GM23338 (cell line): ENCODE measurements at regions not wholly inside any gene's neighbourhood (a gene's known extent, or its start where the extent isn't known, plus 50 kb on each side); places are given as distances from the start of the nearest gene placed in this dataset.

Source experiments
- ATAC-seq: fragments of 200-7000 bp; cut with Tn5 transposase; 3 replicates; pipeline ENCODE4 v1.9.1; 2020
- DNase-seq: peaks from one replicate; pipeline ENCODE4 v3.0.0-alpha.2; 2015; ENCODE audit warnings: low spot score
- H2AFZ ChIP-seq: fragments of 200-600 bp; sonication (generic); 2 replicates; pipeline ENCODE4 v1.8.0; 2016; ENCODE audit warnings: antibody characterized with exemption, mild to moderate bottlenecking, moderate library complexity
- H3F3A ChIP-seq: fragments of 200-600 bp; sonication (generic); replicated peaks from 2 replicates; pipeline ENCODE4 v1.8.0; 2017; ENCODE audit warnings: antibody characterized with exemption, mixed run types, low read depth
- H3K27ac ChIP-seq: fragments of 200-600 bp; sonication (generic); 2 replicates; pipeline ENCODE4 v1.6.1; 2016; ENCODE audit warnings: low read depth
- H3K27me3 ChIP-seq: fragments of 200-600 bp; sonication (generic); 2 replicates; pipeline ENCODE4 v1.8.0; 2016; ENCODE audit warnings: mild to moderate bottlenecking, mixed run types, moderate library complexity; ENCODE audit not compliant: insufficient read depth
- H3K36me3 ChIP-seq: fragments of 200-600 bp; sonication (generic); 2 replicates; pipeline ENCODE4 v1.8.0; 2016; ENCODE audit warnings: mild to moderate bottlenecking; ENCODE audit not compliant: insufficient read depth
- H3K4me1 ChIP-seq: fragments of 200-600 bp; sonication (generic); 2 replicates; pipeline ENCODE4 v1.8.0; 2016; ENCODE audit warnings: mild to moderate bottlenecking, moderate library complexity; ENCODE audit not compliant: insufficient read depth
- H3K4me2 ChIP-seq: fragments of 200-600 bp; sonication (generic); 2 replicates; pipeline ENCODE4 v1.7.1; 2017; ENCODE audit warnings: mixed run types
- H3K4me3 ChIP-seq: fragments of 200-600 bp; sonication (generic); 2 replicates; pipeline ENCODE4 v1.6.1; 2016; ENCODE audit warnings: mixed run types
- H3K79me2 ChIP-seq: fragments of 200-600 bp; sonication (generic); replicated peaks from 2 replicates; pipeline ENCODE4 v1.8.0; 2017; ENCODE audit warnings: mild to moderate bottlenecking; ENCODE audit not compliant: insufficient read depth
- H3K9me2 ChIP-seq: fragments of 200-600 bp; sonication (generic); 2 replicates; pipeline ENCODE4 v1.8.0; 2017; ENCODE audit not compliant: insufficient read depth
- H4K20me1 ChIP-seq: fragments of 200-600 bp; sonication (generic); replicated peaks from 2 replicates; pipeline ENCODE4 v1.8.0; 2017; ENCODE audit warnings: mild to moderate bottlenecking; ENCODE audit not compliant: insufficient read depth
- H3K27ac Mint-ChIP-seq: 2 replicates; pipeline ENCODE4 v1.8.0; 2020; ENCODE audit warnings: inconsistent platforms, mild to moderate bottlenecking, moderate library complexity, mixed read lengths
- H3K27me3 Mint-ChIP-seq: 3 replicates; pipeline ENCODE4 v1.8.0; 2022; ENCODE audit warnings: low read depth, mild to moderate bottlenecking, moderate library complexity, mixed read lengths, inconsistent platforms; ENCODE audit not compliant: insufficient read depth, poor library complexity
- H3K36me3 Mint-ChIP-seq: 3 replicates; pipeline ENCODE4 v1.8.0; 2021; ENCODE audit warnings: low read depth, mild to moderate bottlenecking, inconsistent platforms, moderate library complexity, mixed read lengths
- H3K4me1 Mint-ChIP-seq: 3 replicates; pipeline ENCODE4 v1.8.0; 2020; ENCODE audit warnings: mild to moderate bottlenecking, inconsistent platforms, mixed read lengths
- H3K4me3 Mint-ChIP-seq: 3 replicates; pipeline ENCODE4 v1.8.0; 2021; ENCODE audit warnings: moderate library complexity, mild to moderate bottlenecking, inconsistent platforms, mixed read lengths
- H3K9me3 Mint-ChIP-seq: 3 replicates; pipeline ENCODE4 v1.8.0; 2020; ENCODE audit warnings: moderate library complexity, mild to moderate bottlenecking, inconsistent platforms, mixed read lengths
- CREB1 ChIP-seq: fragments of 250-450 bp; sonication (Bioruptor Pico); IDR thresholded peaks from 2 replicates; pipeline ENCODE4 v1.5.0; 2020; ENCODE audit warnings: low read depth, mild to moderate bottlenecking, moderate library complexity
- EZH2 ChIP-seq: fragments of 200-600 bp; sonication (generic); IDR thresholded peaks from one replicate; pipeline ENCODE4 v1.8.0; 2017; ENCODE audit warnings: antibody characterized with exemption, mild to moderate bottlenecking, low read depth; ENCODE audit not compliant: unreplicated experiment
- EZH2phosphoT487 ChIP-seq: fragments of 200-600 bp; sonication (generic); IDR thresholded peaks from one replicate; pipeline ENCODE4 v1.8.1; 2018; ENCODE audit warnings: antibody characterized with exemption; ENCODE audit not compliant: unreplicated experiment
- JUNB ChIP-seq: IDR thresholded peaks from one replicate; pipeline ENCODE4 v1.6.1; 2016; ENCODE audit warnings: antibody characterized with exemption; ENCODE audit not compliant: unreplicated experiment
- NANOG ChIP-seq: IDR thresholded peaks from 2 replicates; pipeline ENCODE4 v1.6.1; 2016; ENCODE audit warnings: antibody characterized with exemption, borderline replicate concordance
- POLR2AphosphoS5 ChIP-seq: IDR thresholded peaks from 2 replicates; pipeline ENCODE4 v1.6.1; 2016; ENCODE audit warnings: antibody characterized with exemption, low read depth
- REST ChIP-seq: IDR thresholded peaks from one replicate; pipeline ENCODE4 v1.6.1; 2018; ENCODE audit warnings: antibody characterized with exemption; ENCODE audit not compliant: unreplicated experiment
- STAT1 ChIP-seq: IDR thresholded peaks from one replicate; pipeline ENCODE4 v1.6.1; 2016; ENCODE audit warnings: antibody characterized with exemption; ENCODE audit not compliant: unreplicated experiment
- ZNF114 ChIP-seq: fragments of 250-450 bp; sonication (Bioruptor Pico); IDR thresholded peaks from 2 replicates; pipeline ENCODE4 v1.5.0; 2020; ENCODE audit warnings: mild to moderate bottlenecking, moderate library complexity
- ZNF331 ChIP-seq: fragments of 250-450 bp; sonication (Bioruptor Pico); IDR thresholded peaks from 2 replicates; pipeline ENCODE4 v1.5.0; 2020; ENCODE audit warnings: low read depth, mild to moderate bottlenecking, moderate library complexity
- TF ChIP-seq, protein P1 (sequence below): IDR thresholded peaks from 2 replicates; pipeline ENCODE4 v1.6.1; 2016; ENCODE audit warnings: antibody characterized with exemption
- TF ChIP-seq, protein P2 (sequence below): fragments of 250-450 bp; sonication (Bioruptor Pico); IDR thresholded peaks from 2 replicates; pipeline ENCODE4 v1.5.0; 2020; ENCODE audit warnings: mild to moderate bottlenecking, moderate library complexity
- TF ChIP-seq, protein P3 (sequence below), 2 experiments: fragments of 200-600 bp in 1 of 2; sonication (generic) in 1 of 2; conservative IDR thresholded peaks; 2 replicates each; pipeline versions ENCODE4 v1.5.1 to v1.6.1; 2016 to 2017; ENCODE audit warnings: antibody characterized with exemption in 2 of 2, low read depth in 2 of 2, mild to moderate bottlenecking in 2 of 2, moderate library complexity in 1 of 2

DNA sequence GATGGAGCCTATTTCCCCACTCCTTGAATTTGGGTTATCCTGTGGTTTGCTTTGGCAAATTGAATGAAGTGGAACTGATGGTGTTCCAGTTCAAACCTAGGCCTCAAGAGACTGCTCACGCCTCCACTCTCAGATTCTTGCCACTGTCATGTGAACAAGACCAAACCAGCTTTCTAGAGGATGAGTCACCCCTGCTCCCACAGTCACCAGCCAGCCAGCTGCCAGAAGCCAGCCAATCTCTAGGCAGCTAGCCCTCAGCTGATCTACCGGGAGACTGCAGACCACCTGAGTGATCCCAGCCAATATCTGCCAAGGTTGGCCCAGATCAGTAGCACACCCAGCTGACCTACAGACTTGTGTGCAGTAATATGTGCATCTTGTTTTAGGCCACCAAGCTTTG lies 300.6 kb downstream of the TMEM38B start:
- Histone ChIP-seq H4K20me1 (no peaks in the 10 kb centered on the region), H3K4me3 (no peak overlapping the region), H3K27me3 (no peaks in the 10 kb centered on the region), H3K4me2 (no peak overlapping the region), H3K9me2 (peaks cover 22% of the 10 kb centered on the region; the same call in 1 of the 2 replicates), H3K79me2 (no peaks in the 10 kb centered on the region), H2AFZ (no peak overlapping the region), H3K4me1 (peaks cover 16% of the 10 kb centered on the region), H3F3A (no peaks in the 10 kb centered on the region), H3K27ac (no peak overlapping the region), H3K36me3 (no peaks in the 10 kb centered on the region)
- Mint-ChIP-seq H3K27ac (no peak overlapping the region), H3K4me1 (peaks cover 31% of the 10 kb centered on the region), H3K9me3 (no peaks in the 10 kb centered on the region), H3K27me3 (no peaks in the 10 kb centered on the region), H3K4me3 (no peak overlapping the region), H3K36me3 (no peaks in the 10 kb centered on the region)
- TF ChIP-seq, protein P1, sequence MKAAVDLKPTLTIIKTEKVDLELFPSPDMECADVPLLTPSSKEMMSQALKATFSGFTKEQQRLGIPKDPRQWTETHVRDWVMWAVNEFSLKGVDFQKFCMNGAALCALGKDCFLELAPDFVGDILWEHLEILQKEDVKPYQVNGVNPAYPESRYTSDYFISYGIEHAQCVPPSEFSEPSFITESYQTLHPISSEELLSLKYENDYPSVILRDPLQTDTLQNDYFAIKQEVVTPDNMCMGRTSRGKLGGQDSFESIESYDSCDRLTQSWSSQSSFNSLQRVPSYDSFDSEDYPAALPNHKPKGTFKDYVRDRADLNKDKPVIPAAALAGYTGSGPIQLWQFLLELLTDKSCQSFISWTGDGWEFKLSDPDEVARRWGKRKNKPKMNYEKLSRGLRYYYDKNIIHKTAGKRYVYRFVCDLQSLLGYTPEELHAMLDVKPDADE = no peak
- TF ChIP-seq JUNB = no peak
- TF ChIP-seq POLR2AphosphoS5 = no peak
- TF ChIP-seq ZNF331 (CRISPR knock-in tag) = no peak
- no peak for TF ChIP-seq REST
- TF ChIP-seq NANOG = no peak
- no peak for TF ChIP-seq ZNF114 (CRISPR knock-in tag)
- TF ChIP-seq, protein P2, sequence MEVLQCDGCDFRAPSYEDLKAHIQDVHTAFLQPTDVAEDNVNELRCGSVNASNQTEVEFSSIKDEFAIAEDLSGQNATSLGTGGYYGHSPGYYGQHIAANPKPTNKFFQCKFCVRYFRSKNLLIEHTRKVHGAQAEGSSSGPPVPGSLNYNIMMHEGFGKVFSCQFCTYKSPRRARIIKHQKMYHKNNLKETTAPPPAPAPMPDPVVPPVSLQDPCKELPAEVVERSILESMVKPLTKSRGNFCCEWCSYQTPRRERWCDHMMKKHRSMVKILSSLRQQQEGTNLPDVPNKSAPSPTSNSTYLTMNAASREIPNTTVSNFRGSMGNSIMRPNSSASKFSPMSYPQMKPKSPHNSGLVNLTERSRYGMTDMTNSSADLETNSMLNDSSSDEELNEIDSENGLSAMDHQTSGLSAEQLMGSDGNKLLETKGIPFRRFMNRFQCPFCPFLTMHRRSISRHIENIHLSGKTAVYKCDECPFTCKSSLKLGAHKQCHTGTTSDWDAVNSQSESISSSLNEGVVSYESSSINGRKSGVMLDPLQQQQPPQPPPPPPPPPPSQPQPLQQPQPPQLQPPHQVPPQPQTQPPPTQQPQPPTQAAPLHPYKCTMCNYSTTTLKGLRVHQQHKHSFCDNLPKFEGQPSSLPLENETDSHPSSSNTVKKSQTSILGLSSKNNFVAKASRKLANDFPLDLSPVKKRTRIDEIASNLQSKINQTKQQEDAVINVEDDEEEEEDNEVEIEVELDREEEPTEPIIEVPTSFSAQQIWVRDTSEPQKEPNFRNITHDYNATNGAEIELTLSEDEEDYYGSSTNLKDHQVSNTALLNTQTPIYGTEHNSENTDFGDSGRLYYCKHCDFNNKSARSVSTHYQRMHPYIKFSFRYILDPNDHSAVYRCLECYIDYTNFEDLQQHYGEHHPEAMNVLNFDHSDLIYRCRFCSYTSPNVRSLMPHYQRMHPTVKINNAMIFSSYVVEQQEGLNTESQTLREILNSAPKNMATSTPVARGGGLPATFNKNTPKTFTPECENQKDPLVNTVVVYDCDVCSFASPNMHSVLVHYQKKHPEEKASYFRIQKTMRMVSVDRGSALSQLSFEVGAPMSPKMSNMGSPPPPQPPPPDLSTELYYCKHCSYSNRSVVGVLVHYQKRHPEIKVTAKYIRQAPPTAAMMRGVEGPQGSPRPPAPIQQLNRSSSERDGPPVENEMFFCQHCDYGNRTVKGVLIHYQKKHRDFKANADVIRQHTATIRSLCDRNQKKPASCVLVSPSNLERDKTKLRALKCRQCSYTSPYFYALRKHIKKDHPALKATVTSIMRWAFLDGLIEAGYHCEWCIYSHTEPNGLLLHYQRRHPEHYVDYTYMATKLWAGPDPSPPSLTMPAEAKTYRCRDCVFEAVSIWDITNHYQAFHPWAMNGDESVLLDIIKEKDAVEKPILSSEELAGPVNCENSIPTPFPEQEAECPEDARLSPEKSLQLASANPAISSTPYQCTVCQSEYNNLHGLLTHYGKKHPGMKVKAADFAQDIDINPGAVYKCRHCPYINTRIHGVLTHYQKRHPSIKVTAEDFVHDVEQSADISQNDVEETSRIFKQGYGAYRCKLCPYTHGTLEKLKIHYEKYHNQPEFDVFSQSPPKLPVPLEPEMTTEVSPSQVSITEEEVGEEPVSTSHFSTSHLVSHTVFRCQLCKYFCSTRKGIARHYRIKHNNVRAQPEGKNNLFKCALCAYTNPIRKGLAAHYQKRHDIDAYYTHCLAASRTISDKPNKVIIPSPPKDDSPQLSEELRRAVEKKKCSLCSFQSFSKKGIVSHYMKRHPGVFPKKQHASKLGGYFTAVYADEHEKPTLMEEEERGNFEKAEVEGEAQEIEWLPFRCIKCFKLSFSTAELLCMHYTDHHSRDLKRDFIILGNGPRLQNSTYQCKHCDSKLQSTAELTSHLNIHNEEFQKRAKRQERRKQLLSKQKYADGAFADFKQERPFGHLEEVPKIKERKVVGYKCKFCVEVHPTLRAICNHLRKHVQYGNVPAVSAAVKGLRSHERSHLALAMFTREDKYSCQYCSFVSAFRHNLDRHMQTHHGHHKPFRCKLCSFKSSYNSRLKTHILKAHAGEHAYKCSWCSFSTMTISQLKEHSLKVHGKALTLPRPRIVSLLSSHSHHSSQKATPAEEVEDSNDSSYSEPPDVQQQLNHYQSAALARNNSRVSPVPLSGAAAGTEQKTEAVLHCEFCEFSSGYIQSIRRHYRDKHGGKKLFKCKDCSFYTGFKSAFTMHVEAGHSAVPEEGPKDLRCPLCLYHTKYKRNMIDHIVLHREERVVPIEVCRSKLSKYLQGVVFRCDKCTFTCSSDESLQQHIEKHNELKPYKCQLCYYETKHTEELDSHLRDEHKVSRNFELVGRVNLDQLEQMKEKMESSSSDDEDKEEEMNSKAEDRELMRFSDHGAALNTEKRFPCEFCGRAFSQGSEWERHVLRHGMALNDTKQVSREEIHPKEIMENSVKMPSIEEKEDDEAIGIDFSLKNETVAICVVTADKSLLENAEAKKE (CRISPR knock-in tag) = no peak
- no peak for TF ChIP-seq CREB1 (CRISPR knock-in tag)
- TF ChIP-seq EZH2phosphoT487 = no peak
- no peak for TF ChIP-seq EZH2
- no peak for TF ChIP-seq STAT1
- TF ChIP-seq, protein P3, sequence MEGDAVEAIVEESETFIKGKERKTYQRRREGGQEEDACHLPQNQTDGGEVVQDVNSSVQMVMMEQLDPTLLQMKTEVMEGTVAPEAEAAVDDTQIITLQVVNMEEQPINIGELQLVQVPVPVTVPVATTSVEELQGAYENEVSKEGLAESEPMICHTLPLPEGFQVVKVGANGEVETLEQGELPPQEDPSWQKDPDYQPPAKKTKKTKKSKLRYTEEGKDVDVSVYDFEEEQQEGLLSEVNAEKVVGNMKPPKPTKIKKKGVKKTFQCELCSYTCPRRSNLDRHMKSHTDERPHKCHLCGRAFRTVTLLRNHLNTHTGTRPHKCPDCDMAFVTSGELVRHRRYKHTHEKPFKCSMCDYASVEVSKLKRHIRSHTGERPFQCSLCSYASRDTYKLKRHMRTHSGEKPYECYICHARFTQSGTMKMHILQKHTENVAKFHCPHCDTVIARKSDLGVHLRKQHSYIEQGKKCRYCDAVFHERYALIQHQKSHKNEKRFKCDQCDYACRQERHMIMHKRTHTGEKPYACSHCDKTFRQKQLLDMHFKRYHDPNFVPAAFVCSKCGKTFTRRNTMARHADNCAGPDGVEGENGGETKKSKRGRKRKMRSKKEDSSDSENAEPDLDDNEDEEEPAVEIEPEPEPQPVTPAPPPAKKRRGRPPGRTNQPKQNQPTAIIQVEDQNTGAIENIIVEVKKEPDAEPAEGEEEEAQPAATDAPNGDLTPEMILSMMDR (conservative IDR thresholded peaks at IDR 0.05; ENCODE audit: low read depth in 2 of 2) = no peak
- no peak for DNase-seq
- no peak for ATAC-seq
